Gastroesophageal sphincter (tissue), 4 donors: ENCODE measurements at regions not wholly inside any gene's neighbourhood (a gene's known extent, or its start where the extent isn't known, plus 50 kb on each side); places are given as distances from the start of the nearest gene placed in this dataset.

Experiments
- ATAC-seq: fragments of 150-250 bp; one replicate; pipeline ENCODE4 v1.9.1; 2016; ENCODE audit warnings: mild to moderate bottlenecking, moderate library complexity
- H3K27ac ChIP-seq, 4 donors: fragments of 200-600 bp; sonication (generic) in 3 of 4; 1 replicate in 3 of 4; 2 replicates in 1 of 4; pipeline ENCODE4 v1.5.1; 2016 to 2019
- H3K27me3 ChIP-seq: fragments of 200-600 bp; sonication (generic); one replicate; pipeline ENCODE4 v1.5.1; 2019
- H3K36me3 ChIP-seq, 2 donors: fragments of 200-600 bp; sonication (generic); one replicate each; pipeline ENCODE4 v1.5.1; 2019; ENCODE audit warnings: control low read depth in 1 of 2
- H3K4me1 ChIP-seq, 3 donors: fragments of 200-600 bp; sonication (generic); 1 replicate in 2 of 3; 2 replicates in 1 of 3; pipeline ENCODE4 v1.5.1; 2016 to 2019; ENCODE audit warnings: control low read depth in 2 of 3
- H3K4me3 ChIP-seq, 2 donors: fragments of 200-600 bp; sonication (generic); one replicate each; pipeline ENCODE4 v1.5.1; 2019; ENCODE audit warnings: mild to moderate bottlenecking in 1 of 2, moderate library complexity in 1 of 2
- H3K9me3 ChIP-seq, 3 donors: fragments of 200-600 bp; sonication (generic); one replicate each; pipeline ENCODE4 v1.5.1; 2017 to 2019; ENCODE audit warnings: control low read depth in 2 of 3
- CTCF ChIP-seq, 4 experiments: fragments of 200-600 bp in 2 of 4; fragments of 450-650 bp in 2 of 4; sonication (generic) in 1 of 4; IDR thresholded peaks; one replicate each; pipeline ENCODE4 v1.5.1; 2017 to 2019; ENCODE audit warnings: antibody characterized with exemption in 4 of 4, mild to moderate bottlenecking in 2 of 4, moderate library complexity in 2 of 4
- EP300 ChIP-seq: sonication (generic); formaldehyde crosslinking; IDR thresholded peaks from one replicate; pipeline ENCODE4 v1.6.1; 2017; ENCODE audit warnings: antibody characterized with exemption, mild to moderate bottlenecking
- POLR2A ChIP-seq, 2 donors: fragments of 450-650 bp; IDR thresholded peaks; one replicate each; pipeline ENCODE4 v1.6.1; 2017; ENCODE audit warnings: antibody characterized with exemption in 2 of 2, mild to moderate bottlenecking in 2 of 2, moderate library complexity in 1 of 2
- POLR2AphosphoS5 ChIP-seq: sonication (generic); formaldehyde crosslinking; IDR thresholded peaks from one replicate; pipeline ENCODE4 v1.6.1; 2017; ENCODE audit warnings: antibody characterized with exemption
- WGBS, 2 donors: methylation state at CpG; one replicate each; pipeline ENCODE4 v1.1.5; 2018; ENCODE audit warnings: low coverage in 1 of 2; 5-methylcytosine and 5-hydroxymethylcytosine counted together

- WGBS, 2 donors = 55 to 66% methylated on average over 2 of the region's 2 CpGs
- Histone ChIP-seq H3K4me1 (peaks cover 0 to 37% (median 12%) of the 10 kb centered on the region in 3 donors), H3K27ac (no peak overlapping the region)
These were observed 76.6 kb upstream of the IPO9 start for GRCh38 chr1:201752333-201752732.

DNA sequence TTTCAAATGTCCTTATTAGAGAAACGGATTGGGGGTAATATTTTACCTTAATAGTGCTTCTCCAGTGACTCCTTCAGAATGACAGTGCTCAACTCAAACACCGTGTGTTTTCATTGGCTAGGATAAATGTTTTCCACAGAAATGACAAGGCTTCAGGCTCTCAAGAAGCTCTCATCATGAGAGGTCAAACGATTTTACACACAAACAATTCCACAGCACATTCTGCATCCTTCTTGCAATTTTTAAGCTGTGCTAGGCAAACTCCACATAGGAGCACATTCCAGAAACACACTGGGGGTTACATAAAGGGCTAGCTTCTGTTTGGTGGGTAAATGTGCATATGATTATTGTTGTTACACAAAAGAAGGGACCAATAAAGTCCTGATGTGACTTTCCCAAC, 75.5 kb upstream of the IPO9 start:
- TF ChIP-seq POLR2AphosphoS5 = no peak

More at GRCh38 chr1:201752333-201752732, 76.6 kb upstream of the IPO9 start:
- no peak for ATAC-seq
- Histone ChIP-seq H3K4me3 (no peak overlapping the region), H3K9me3 (no peaks in the 10 kb centered on the region), H3K36me3 (no peaks in the 10 kb centered on the region), H3K27me3 (no peaks in the 10 kb centered on the region)
- TF ChIP-seq CTCF (IDR thresholded peaks at IDR 0.05) = no peak
- TF ChIP-seq POLR2A (IDR thresholded peaks at IDR 0.05) = no peak
- no peak for TF ChIP-seq POLR2AphosphoS5
- TF ChIP-seq EP300 = no peak

GRCh38 chr1:201754353-201754752, 74.6 kb upstream of the IPO9 start:
- no peaks in the 10 kb centered on the region for H3K36me3 ChIP-seq
- ATAC-seq = peak; percentile 60
- TF ChIP-seq CTCF (IDR thresholded peaks at IDR 0.05) (no peak), POLR2A (IDR thresholded peaks at IDR 0.05) (no peak), EP300 (no peak), POLR2AphosphoS5 (no peak)
- H3K9me3 ChIP-seq = no peaks in the 10 kb centered on the region
- H3K4me3 ChIP-seq = no peak overlapping the region
- 77 to 78% methylated on average over 4 of the region's 4 CpGs for WGBS, 2 donors
- H3K27ac ChIP-seq = no peak overlapping the region
- H3K4me1 ChIP-seq = peaks cover 0 to 27% (median 7%) of the 10 kb centered on the region in 3 donors
- no peaks in the 10 kb centered on the region for H3K27me3 ChIP-seq

More for the DNA sequence above, 75.5 kb upstream of the IPO9 start:
- ATAC-seq = no peak
- Histone ChIP-seq H3K27ac (no peak overlapping the region), H3K27me3 (no peaks in the 10 kb centered on the region), H3K4me3 (no peak overlapping the region), H3K36me3 (no peaks in the 10 kb centered on the region), H3K9me3 (no peaks in the 10 kb centered on the region), H3K4me1 (peaks cover 0 to 36% (median 8%) of the 10 kb centered on the region in 3 donors)
- 33 to 64% methylated on average over 3 of the region's 3 CpGs for WGBS, 2 donors

GRCh38 chr1:201755200-201755599, 73.8 kb upstream of the IPO9 start:
- Histone ChIP-seq H3K36me3 (no peaks in the 10 kb centered on the region), H3K27me3 (no peaks in the 10 kb centered on the region), H3K4me1 (peaks cover 0 to 24% (median 7%) of the 10 kb centered on the region in 3 donors), H3K4me3 (no peak overlapping the region), H3K9me3 (no peaks in the 10 kb centered on the region), H3K27ac (no peak overlapping the region)
- ATAC-seq = no peak
- TF ChIP-seq POLR2AphosphoS5 = no peak
- TF ChIP-seq POLR2A (IDR thresholded peaks at IDR 0.05) = no peak
- TF ChIP-seq CTCF (IDR thresholded peaks at IDR 0.05) = no peak
- no peak for TF ChIP-seq EP300

- Histone ChIP-seq H3K27ac (no peak overlapping the region), H3K9me3 (no peaks in the 10 kb centered on the region), H3K27me3 (no peaks in the 10 kb centered on the region), H3K36me3 (no peaks in the 10 kb centered on the region), H3K4me1 (peaks cover 0 to 14% (median 4%) of the 10 kb centered on the region in 3 donors), H3K4me3 (no peak overlapping the region)
- no peak for ATAC-seq
- TF ChIP-seq EP300 = no peak
- TF ChIP-seq POLR2A (IDR thresholded peaks at IDR 0.05) = no peak
- no peak for TF ChIP-seq POLR2AphosphoS5
These were observed 72.6 kb upstream of the IPO9 start for GRCh38 chr1:201756406-201756805.

DNA sequence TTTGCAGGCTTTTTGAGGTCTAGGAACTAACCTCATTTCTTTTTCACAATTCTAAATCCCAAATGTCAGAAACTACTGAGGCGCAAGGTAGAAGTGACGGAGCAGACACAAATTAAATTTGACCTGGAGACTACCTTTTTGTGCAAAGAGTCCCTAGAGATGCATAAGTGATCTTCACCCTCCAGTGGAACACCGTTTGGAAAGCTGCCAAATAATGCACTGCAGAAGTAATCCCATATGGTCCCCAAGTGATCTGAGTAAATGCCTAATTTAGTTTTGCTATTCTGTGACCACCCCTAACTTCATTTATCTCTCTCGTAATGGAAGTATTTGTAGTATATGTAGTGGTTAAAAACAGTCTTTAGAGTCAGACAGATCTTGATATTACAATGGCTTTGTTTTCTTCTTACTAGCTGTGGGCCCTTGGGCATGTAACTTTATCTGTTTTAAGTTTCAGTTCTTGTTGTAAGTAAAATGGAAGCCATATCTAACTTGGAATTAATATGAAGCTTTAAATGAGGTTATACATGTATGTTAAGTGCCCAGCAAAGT, 70.4 kb upstream of the IPO9 start:
- Histone ChIP-seq H3K27me3 (no peaks in the 10 kb centered on the region), H3K4me1 (peaks cover 0 to 2% (median 0%) of the 10 kb centered on the region in 3 donors), H3K36me3 (no peaks in the 10 kb centered on the region), H3K27ac (no peak overlapping the region), H3K4me3 (no peak overlapping the region), H3K9me3 (no peaks in the 10 kb centered on the region)
- WGBS, 2 donors = 75 to 81% methylated on average over 3 to 4 of the region's 4 CpGs
- no peak for ATAC-seq
- no peak for TF ChIP-seq POLR2A (IDR thresholded peaks at IDR 0.05)
- TF ChIP-seq CTCF (IDR thresholded peaks at IDR 0.05) = no peak
- no peak for TF ChIP-seq EP300
- TF ChIP-seq POLR2AphosphoS5 = no peak
